ENCODE measurements at regions not wholly inside any gene's neighbourhood (a gene's known extent, or its start where the extent isn't known, plus 50 kb on each side); places are given as distances from the start of the nearest gene placed in this dataset.

DNA sequence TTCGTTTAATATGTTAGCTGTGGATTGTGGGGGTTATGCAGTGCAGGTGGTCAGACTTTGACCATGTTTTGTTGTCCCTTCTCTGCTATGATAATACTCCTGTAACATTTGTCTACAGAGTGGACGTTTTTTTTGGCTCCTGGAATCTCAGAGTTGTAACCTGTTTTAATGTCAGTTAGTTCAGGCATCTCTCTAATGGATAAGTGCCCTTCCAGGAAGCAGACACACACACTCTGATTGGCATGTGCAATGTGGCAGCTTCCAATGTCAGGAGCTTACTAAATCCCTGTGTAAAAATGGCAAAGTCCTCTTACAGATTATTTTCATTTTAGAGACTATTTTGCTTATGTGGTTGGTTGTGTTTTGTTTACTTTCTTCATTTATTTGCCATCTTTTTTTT is 222.2 kb upstream of the ARPP21 start:
- TF ChIP-seq, protein P1, sequence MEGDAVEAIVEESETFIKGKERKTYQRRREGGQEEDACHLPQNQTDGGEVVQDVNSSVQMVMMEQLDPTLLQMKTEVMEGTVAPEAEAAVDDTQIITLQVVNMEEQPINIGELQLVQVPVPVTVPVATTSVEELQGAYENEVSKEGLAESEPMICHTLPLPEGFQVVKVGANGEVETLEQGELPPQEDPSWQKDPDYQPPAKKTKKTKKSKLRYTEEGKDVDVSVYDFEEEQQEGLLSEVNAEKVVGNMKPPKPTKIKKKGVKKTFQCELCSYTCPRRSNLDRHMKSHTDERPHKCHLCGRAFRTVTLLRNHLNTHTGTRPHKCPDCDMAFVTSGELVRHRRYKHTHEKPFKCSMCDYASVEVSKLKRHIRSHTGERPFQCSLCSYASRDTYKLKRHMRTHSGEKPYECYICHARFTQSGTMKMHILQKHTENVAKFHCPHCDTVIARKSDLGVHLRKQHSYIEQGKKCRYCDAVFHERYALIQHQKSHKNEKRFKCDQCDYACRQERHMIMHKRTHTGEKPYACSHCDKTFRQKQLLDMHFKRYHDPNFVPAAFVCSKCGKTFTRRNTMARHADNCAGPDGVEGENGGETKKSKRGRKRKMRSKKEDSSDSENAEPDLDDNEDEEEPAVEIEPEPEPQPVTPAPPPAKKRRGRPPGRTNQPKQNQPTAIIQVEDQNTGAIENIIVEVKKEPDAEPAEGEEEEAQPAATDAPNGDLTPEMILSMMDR (conservative IDR thresholded peaks at IDR 0.05; ENCODE audit: low read length): no peak
- DNase-seq (ENCODE audit: low read depth): no peak
- no peak overlapping the region for H3K4me3 ChIP-seq (ENCODE audit: low read length)

DNA sequence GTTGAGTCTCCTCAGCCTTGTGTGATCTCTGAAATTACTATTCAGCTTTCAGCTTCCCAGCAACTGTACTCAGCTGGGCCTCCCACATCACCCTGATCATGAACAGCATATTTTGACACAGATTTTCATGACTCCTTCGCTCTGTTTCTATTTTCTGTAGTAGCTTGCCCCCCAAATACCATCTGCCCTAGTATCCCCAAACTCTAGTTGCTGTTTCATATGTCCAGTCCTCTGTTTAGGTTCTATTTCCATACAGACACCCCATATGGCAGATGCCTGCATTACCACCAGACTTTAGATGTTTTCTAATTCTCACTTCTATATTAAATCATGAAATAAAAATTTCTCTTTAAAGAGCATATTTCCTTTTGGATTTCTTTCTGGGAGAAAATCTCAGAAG is 217.2 kb upstream of the ARPP21 start:
- TF ChIP-seq, protein P1 (conservative IDR thresholded peaks at IDR 0.05; ENCODE audit: low read length): no peak
- no peak for DNase-seq (ENCODE audit: low read depth)
- H3K4me3 ChIP-seq (ENCODE audit: low read length): no peak overlapping the region

DNA sequence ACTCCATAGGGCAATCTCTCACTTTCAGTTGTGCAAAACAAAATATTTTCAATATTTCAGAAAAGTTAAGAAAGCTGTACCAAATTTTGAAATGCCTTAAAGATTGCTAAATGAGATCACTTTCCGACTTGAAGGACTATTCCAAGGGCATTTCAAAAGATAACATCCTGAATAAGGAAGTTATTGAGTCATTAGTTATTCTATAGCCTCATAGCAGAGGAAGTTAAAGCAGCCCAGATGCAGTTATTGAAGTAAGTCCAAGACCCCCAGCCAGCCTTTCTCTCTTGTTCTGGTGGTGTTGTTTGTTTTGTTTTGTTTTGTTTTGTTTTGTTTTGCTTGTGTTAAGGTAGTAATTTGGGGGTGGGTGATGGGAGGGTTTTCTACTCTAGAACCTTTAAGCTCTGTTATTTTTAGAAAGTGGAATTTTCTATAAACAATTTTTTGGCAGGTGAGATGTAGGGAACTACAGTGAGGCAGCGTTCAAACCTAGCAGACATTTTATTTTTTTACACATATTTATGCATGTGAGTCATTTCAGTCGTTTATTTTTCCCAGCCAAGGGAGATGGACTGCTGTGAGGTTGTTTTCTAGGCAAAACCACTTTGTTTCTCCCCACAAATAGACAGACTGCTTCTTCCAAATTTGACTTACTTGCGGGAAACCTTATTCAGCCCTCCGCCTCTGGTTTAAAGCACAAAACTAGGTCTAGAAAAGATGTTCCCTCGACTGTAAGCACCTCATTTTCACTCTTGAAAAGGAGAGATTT is 216.3 kb upstream of the ARPP21 start:
- no peak overlapping the region for H3K4me3 ChIP-seq (ENCODE audit: low read length)
- DNase-seq (ENCODE audit: low read depth): no peak
- TF ChIP-seq, protein P1 (conservative IDR thresholded peaks at IDR 0.05; ENCODE audit: low read length): no peak

DNA sequence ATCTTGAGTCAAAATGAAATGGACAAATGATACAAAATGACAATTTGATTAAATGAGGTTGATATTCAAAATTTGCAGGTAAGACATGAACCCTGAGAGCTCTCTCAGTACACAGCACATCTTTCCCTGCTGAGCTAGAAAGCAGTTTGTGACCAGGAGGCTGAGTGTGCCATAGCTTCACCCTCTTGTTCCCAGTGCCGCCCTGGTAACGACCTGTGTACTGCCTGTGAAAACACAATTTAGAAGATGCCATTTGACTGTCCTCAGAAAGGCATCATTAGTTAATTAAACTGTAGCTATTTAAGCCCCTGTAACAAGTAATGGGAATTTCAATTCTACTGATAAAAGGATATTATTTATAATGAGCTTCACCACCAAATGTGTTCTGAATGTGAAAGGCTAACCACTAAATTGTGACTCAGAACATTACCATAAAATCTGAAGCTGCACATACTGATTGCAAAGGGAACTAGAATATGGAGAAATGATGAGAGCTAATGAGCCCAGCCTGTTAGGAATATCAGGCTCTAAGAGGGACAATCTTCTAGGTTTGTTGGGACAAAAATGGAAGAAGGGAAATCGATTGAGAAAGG is 212.9 kb upstream of the ARPP21 start:
- H3K4me3 ChIP-seq (ENCODE audit: low read length): no peak overlapping the region
- TF ChIP-seq, protein P1 (conservative IDR thresholded peaks at IDR 0.05; ENCODE audit: low read length): no peak
- DNase-seq (ENCODE audit: low read depth): no peak

DNA sequence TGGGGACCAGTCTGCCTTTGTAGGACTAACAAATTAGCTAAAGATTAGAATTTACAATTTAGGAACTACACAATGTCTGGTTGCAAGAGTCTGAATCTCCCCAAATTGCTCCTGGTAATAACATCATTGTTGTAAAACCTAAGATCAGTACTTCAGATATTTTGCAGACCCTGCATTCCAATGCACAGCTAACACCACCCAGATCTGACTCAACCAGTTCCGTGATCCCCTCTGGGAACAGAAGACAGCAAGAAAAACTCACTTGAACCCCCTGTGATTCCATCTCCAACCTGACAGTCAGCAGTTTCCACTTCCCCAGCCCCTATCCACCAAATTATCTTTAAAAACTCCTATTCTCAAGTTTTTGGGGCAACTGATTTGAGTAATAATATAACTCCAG is 201.9 kb upstream of the ARPP21 start:
- DNase-seq (ENCODE audit: low read depth): no peak
- no peak overlapping the region for H3K4me3 ChIP-seq (ENCODE audit: low read length)
- TF ChIP-seq, protein P1 (conservative IDR thresholded peaks at IDR 0.05; ENCODE audit: low read length): no peak

DNA sequence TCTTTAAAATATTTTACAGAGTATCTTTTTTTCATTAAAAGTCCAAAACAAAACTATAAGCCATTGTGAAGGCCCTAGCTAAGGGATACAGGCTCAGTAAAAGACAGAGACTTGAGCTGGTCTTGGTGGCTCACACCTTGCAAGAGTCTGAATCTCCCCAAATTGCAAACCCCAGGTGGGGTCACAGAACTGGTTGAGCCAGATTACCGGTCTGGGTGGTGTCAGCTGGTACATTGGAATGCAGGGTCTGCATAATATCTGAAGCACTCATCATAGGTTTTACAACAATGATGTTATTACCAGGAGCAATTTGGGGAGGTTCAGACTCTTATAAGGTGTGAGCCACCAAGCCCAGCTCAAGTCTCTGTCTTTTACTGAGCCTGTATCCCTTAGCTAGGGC is 201.2 kb upstream of the ARPP21 start:
- TF ChIP-seq, protein P1 (conservative IDR thresholded peaks at IDR 0.05; ENCODE audit: low read length): no peak
- H3K4me3 ChIP-seq (ENCODE audit: low read length): no peak overlapping the region
- DNase-seq (ENCODE audit: low read depth): no peak

DNA sequence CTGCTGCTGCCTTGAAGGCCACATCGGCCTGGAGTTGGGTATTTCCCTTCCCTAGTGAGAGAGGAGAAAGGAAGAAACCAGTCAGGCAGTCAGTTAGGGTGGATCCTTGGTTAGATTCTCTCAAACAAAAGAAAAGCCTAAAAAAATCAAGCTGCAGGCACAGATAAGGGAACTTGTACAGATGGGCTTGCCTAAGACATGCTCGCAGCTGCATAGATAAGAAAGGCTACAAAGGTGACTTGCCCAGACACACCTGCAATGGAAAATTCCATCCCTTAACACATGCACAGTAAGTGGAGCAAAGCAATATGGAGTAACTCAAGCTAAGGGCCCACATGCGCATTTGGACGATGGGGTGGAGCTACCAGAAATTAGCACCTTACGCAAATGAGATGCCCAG is 199.7 kb upstream of the ARPP21 start:
- TF ChIP-seq, protein P1 (conservative IDR thresholded peaks at IDR 0.05; ENCODE audit: low read length): no peak
- no peak overlapping the region for H3K4me3 ChIP-seq (ENCODE audit: low read length)
- DNase-seq (ENCODE audit: low read depth): no peak

All from AG10803 (cell line).